ENCODE measurements at regions not wholly inside any gene's neighbourhood (a gene's known extent, or its start where the extent isn't known, plus 50 kb on each side); places are given as distances from the start of the nearest gene placed in this dataset.

GRCh38 chr4:124905441-124905840 lies 192.9 kb upstream of the ANKRD50 start:
- Histone ChIP-seq H2AFZ (ENCODE audit: low read length) (no peak overlapping the region), H3K4me1 (replicated peaks in 1 of 4; ENCODE audit: control insufficient read depth in 3 of 4, insufficient read depth in 4 of 4, low read length in 3 of 4) (peaks cover 0 to 9% (median 4%) of the 10 kb centered on the region in 4 experiments; a peak in 4 of 7 replicates), H3K56ac (replicated peaks; ENCODE audit: insufficient read length, low read depth, low read length) (no peak overlapping the region), H3K14ac (ENCODE audit: insufficient read length) (no peak overlapping the region), H3K4me2 (ENCODE audit: insufficient read depth in 1 of 2, low read depth in 2 of 2, low read length in 2 of 2) (no peak overlapping the region), H3K36me3 (ENCODE audit: control insufficient read depth in 2 of 4, insufficient read depth in 4 of 4, low read length in 3 of 4) (no peaks in the 10 kb centered on the region), H2BK12ac (ENCODE audit: low read depth, low read length) (no peak overlapping the region), H3K23ac (ENCODE audit: insufficient read length) (no peak overlapping the region), H2BK5ac (ENCODE audit: low read depth, low read length) (no peak overlapping the region), H3K9ac (replicated peaks in 1 of 4; ENCODE audit: extremely low read depth in 1 of 4, low read depth in 3 of 4, low read length in 3 of 4) (no peak overlapping the region), H3K23me2 (ENCODE audit: low read depth, low read length) (no peaks in the 10 kb centered on the region), H3K79me2 (ENCODE audit: control insufficient read depth in 1 of 2, insufficient read depth in 2 of 2, low read length in 2 of 2) (no peaks in the 10 kb centered on the region), H2BK120ac (replicated peaks; ENCODE audit: low read depth, low read length) (no peak overlapping the region), H3K4me3 (ENCODE audit: extremely low read depth in 1 of 4, insufficient read depth in 2 of 4, low read depth in 3 of 4, low read length in 4 of 4) (no peak overlapping the region), H4K91ac (replicated peaks; ENCODE audit: insufficient read length, low read length) (no peak overlapping the region), H3K4ac (replicated peaks; ENCODE audit: insufficient read length, low read depth, low read length) (no peak overlapping the region), H2BK20ac (ENCODE audit: low read length) (no peak overlapping the region), H4K20me1 (replicated peaks in 1 of 2; ENCODE audit: control insufficient read depth in 1 of 2, insufficient read depth in 2 of 2, low read length in 2 of 2) (no peaks in the 10 kb centered on the region), H4K5ac (ENCODE audit: insufficient read length, low read depth, low read length) (no peak overlapping the region), H3K18ac (ENCODE audit: extremely low read depth, low read length) (no peak overlapping the region), H3K79me1 (ENCODE audit: low read depth, low read length) (no peaks in the 10 kb centered on the region), H3K9me3 (ENCODE audit: insufficient read depth in 2 of 2, low read depth in 1 of 2, low read length in 1 of 2) (peaks cover 0 to 3% of the 10 kb centered on the region in 2 experiments; a peak in 1 of 4 replicates), H2AK5ac (ENCODE audit: low read depth, low read length) (no peak overlapping the region), H2BK15ac (ENCODE audit: low read length) (no peak overlapping the region), H3K27ac (ENCODE audit: low read depth, low read length) (no peak overlapping the region), H3K27me3 (replicated peaks in 1 of 4; ENCODE audit: control insufficient read depth in 3 of 4, extremely low read depth in 1 of 4, insufficient read depth in 3 of 4, low read length in 3 of 4) (no peaks in the 10 kb centered on the region), H4K8ac (ENCODE audit: extremely low read depth, insufficient read depth, low read length) (no peak overlapping the region)
- POLR2A ChIA-PET (ENCODE audit: partially characterized antibody): no interaction called here
- no peak for DNase-seq (ENCODE audit: low read depth in 1 of 2, low spot score in 2 of 2)
- WGBS, 2 experiments (ENCODE audit: extremely low coverage in 1 of 2, insufficient coverage in 1 of 2, insufficient read length in 1 of 2, insufficient replicate concordance in 2 of 2, low coverage in 1 of 2, low lambda C conversion rate in 2 of 2, missing lambda C conversion rate in 1 of 2): 74% methylated on average over 4 of the region's 4 CpGs; no CpG with 5 or more reads in 1 of the 2 experiments
- TF ChIP-seq GABPA (IDR thresholded peaks at IDR 0.05; ENCODE audit: borderline replicate concordance, insufficient read depth, low read length) (no peak), CHD2 (IDR thresholded peaks at IDR 0.05; ENCODE audit: low read length) (no peak), EGR1 (IDR thresholded peaks at IDR 0.05; ENCODE audit: borderline replicate concordance, low read depth, low read length) (no peak), POLR2A (IDR thresholded peaks at IDR 0.05; ENCODE audit: control extremely low read depth in 1 of 2, low read depth in 2 of 2, low read length in 2 of 2) (no peak), KDM4A (IDR thresholded peaks at IDR 0.05; ENCODE audit: low read depth, low read length, severe bottlenecking) (no peak), BRCA1 (IDR thresholded peaks at IDR 0.05; ENCODE audit: low read depth, low read length) (no peak), ATF2 (IDR thresholded peaks at IDR 0.05; ENCODE audit: low read length) (no peak), SRF (IDR thresholded peaks at IDR 0.05; ENCODE audit: low read depth, low read length) (no peak), RXRA (IDR thresholded peaks at IDR 0.05; ENCODE audit: insufficient read depth, low read depth, low read length) (no peak), E2F6 (IDR thresholded peaks at IDR 0.05) (no peak), KDM1A (IDR thresholded peaks at IDR 0.05; ENCODE audit: borderline replicate concordance, low read length) (no peak), SIN3A (conservative IDR thresholded peaks at IDR 0.05 in 1 of 2, IDR thresholded peaks at IDR 0.05 in 1 of 2; ENCODE audit: low read depth in 1 of 2, low read length in 2 of 2) (no peak)
- FAIRE-seq: no peak
- CTCF ChIA-PET (ENCODE audit: partially characterized antibody): no interaction called here

Data from H1 (cell line).